ENCODE measurements at regions not wholly inside any gene's neighbourhood (a gene's known extent, or its start where the extent isn't known, plus 50 kb on each side); places are given as distances from the start of the nearest gene placed in this dataset.

DNA sequence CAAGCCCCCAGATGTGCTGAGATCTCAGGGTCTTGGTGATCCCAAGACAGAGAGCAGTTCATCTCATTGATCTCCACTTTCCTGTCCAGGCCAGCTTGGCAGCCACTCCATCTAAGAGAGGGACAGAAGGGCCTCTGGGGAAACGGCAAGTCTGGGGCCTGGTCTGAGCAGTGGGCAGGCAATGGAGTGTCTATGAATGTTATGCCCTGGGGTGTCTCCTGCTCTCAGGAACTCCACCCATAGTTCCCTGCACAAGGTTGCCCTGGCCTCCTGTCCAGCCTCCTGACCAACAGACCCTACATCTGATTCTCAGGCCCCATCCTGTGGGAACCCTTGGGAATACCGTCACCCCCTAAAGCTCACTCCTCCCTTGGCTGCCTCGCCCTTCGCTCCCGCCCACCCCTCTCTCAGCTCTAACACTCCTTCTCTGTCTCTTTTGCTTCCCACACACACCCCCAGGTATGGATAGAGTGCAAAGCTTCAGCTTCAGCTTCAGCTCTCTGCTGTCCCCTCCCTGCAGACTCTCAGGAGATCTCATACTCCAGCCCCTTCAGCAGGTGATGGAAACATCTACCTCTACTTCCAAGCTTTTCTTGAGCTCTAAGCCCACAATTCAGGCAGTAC lies 83.0 kb downstream of the HIF1AN start:
- no peak for DNase-seq (ENCODE audit: low read depth)
- TF ChIP-seq, protein P1, sequence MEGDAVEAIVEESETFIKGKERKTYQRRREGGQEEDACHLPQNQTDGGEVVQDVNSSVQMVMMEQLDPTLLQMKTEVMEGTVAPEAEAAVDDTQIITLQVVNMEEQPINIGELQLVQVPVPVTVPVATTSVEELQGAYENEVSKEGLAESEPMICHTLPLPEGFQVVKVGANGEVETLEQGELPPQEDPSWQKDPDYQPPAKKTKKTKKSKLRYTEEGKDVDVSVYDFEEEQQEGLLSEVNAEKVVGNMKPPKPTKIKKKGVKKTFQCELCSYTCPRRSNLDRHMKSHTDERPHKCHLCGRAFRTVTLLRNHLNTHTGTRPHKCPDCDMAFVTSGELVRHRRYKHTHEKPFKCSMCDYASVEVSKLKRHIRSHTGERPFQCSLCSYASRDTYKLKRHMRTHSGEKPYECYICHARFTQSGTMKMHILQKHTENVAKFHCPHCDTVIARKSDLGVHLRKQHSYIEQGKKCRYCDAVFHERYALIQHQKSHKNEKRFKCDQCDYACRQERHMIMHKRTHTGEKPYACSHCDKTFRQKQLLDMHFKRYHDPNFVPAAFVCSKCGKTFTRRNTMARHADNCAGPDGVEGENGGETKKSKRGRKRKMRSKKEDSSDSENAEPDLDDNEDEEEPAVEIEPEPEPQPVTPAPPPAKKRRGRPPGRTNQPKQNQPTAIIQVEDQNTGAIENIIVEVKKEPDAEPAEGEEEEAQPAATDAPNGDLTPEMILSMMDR (IDR thresholded peaks at IDR 0.05; ENCODE audit: insufficient read depth, low read depth, low read length) = no peak
- no peak overlapping the region for H3K4me3 ChIP-seq (ENCODE audit: low read depth, low read length)

DNA sequence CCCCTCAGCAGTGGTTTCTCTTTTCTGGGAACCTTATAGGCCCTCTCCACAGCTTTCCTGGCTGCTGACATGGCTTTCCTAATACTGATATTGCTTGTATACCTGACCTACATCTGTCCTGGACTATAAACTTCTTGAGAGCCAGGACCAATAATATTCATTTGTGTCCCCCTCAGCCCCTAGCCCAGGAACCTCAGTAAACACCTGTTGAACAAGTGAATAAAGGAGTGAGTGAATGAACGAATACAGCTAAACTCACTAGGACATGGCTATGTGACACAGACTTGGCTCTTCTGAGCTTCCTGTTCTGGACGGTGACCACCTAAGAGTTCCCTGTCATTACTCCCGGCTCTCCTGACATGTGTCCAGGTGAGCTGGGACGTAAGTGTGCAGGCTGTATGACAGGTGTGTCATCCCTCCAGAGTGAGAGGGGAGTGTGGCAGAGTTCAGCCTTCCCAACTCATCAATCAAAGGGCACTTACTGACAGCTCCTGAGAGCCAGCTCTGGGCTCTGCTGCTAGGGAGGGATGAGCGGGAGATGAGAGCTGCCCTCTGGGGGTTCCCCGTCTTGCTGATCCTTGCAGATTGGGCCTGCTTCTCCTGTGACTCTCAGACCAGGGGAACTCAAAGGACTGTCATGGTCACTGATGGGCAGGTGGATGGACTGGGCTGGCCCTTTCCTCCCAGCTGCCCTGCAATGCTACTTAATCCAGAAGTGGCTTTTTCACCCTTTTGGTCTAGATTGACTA lies 84.5 kb downstream of the HIF1AN start:
- TF ChIP-seq, protein P1 (IDR thresholded peaks at IDR 0.05; ENCODE audit: insufficient read depth, low read depth, low read length) = no peak
- DNase-seq (ENCODE audit: low read depth) = no peak
- no peak overlapping the region for H3K4me3 ChIP-seq (ENCODE audit: low read depth, low read length)

GRCh38 chr10:100621360-100622205 lies 85.8 kb downstream of the HIF1AN start:
- no peak for DNase-seq (ENCODE audit: low read depth)
- TF ChIP-seq, protein P1 (IDR thresholded peaks at IDR 0.05; ENCODE audit: insufficient read depth, low read depth, low read length) = no peak
- H3K4me3 ChIP-seq (ENCODE audit: low read depth, low read length) = no peak overlapping the region

DNA sequence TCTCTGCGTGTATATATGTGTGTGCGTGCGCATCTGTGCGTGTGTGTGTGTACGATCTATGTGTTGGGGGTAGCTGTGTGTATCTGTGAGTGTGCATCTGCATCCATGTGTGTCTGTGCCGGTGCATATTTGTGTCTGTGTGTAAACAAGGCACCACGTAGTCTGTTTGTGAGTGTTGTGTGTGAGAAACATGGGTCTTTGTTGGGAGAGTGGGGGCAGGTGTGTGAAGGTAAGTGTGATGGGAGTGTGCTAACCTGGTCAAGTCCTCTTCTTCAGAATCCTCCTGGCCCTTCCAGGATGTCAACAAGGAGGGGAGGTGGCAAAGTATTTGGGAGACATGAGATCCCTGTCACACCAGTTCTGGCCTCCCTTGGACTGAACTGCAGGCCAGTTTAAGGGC lies 87.2 kb downstream of the HIF1AN start:
- TF ChIP-seq, protein P1 (IDR thresholded peaks at IDR 0.05; ENCODE audit: insufficient read depth, low read depth, low read length) = no peak
- no peak overlapping the region for H3K4me3 ChIP-seq (ENCODE audit: low read depth, low read length)
- no peak for DNase-seq (ENCODE audit: low read depth)

DNA sequence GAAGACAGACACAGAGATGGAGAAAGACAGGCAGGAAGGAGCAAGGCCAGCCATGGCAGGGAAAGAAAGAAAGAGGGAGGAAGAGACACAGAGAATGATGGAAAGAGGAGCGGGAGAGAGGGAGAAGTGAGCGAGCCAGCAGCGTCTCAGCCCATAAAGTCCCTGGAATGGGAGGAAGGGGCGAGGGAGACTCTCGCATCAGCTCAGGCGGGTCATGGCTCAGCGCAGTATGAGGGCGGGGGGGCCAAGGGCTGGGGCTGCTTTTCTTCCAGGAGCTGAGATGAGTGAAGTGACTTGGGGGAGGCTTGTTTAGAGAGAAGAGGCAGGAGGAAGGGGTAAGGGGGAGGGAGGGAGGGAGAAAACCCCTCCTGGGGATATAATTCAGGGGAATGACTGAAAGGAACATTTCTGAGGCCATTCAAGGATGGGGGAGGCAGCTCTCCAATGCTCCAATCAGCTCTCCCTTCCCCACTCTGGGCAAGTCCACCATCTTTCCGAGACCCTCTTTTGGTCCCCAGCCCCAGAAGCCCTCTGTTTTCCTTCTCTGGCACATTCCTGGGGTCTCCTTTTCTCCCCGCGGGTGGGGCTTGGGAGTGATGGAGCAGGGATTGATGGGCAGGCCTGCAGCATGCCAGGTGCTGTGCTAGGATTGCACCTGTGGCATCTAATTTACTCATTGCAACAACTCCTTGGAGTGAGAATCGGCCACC lies 87.9 kb downstream of the HIF1AN start:
- H3K4me3 ChIP-seq (ENCODE audit: low read depth, low read length) = no peak overlapping the region
- DNase-seq (ENCODE audit: low read depth) = no peak
- TF ChIP-seq, protein P1 (IDR thresholded peaks at IDR 0.05; ENCODE audit: insufficient read depth, low read depth, low read length) = no peak

DNA sequence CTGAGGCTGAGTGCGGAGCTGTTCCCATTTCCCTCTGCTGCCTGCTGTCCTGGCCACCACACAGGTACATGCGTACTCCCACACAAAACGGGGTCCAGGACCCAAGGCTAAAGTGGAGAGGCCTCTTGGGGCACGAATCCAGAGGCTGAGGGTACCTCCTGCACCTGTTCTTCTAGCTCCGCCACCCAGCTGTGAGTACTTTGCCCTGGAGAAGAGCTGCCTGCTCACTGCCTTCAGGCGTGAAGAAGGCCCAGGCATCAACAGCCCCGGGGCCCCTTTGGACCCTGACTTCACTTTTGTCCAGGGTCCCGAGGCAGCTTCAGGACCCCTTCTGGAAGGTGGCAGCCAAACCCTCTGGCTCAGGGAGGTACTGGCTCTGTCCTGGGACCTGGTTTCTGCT lies 88.6 kb downstream of the HIF1AN start:
- TF ChIP-seq, protein P1 (IDR thresholded peaks at IDR 0.05; ENCODE audit: insufficient read depth, low read depth, low read length) = no peak
- no peak for DNase-seq (ENCODE audit: low read depth)
- H3K4me3 ChIP-seq (ENCODE audit: low read depth, low read length) = no peak overlapping the region

All from fibroblast of villous mesenchyme (primary cell).